Liver (tissue), 3 donors: ENCODE measurements at regions not wholly inside any gene's neighbourhood (a gene's known extent, or its start where the extent isn't known, plus 50 kb on each side); places are given as distances from the start of the nearest gene placed in this dataset.

Experiments
- CTCF ChIP-seq: fragments of 150-350 bp; IDR thresholded peaks from 2 replicates; pipeline ENCODE4 v1.5.1; 2017; ENCODE audit warnings: improper control_type of control experiment, low read depth, low read length; ENCODE audit not compliant: missing input control
- MAX ChIP-seq: IDR thresholded peaks from 2 replicates; pipeline ENCODE4 v1.6.1; 2016; ENCODE audit warnings: antibody characterized with exemption
- TAF1 ChIP-seq: conservative IDR thresholded peaks from 2 replicates; pipeline ENCODE4 v1.6.1; 2016; ENCODE audit warnings: antibody characterized with exemption, mild to moderate bottlenecking
- ZBTB33 ChIP-seq: IDR thresholded peaks from 2 replicates; pipeline ENCODE4 v1.6.1; 2016; ENCODE audit warnings: antibody characterized with exemption
- donor health status: healthy.
- donor health status: healthy.

GRCh38 chr9:99466104-99466503 lies 244.0 kb downstream of the SEC61B start:
- TF ChIP-seq CTCF = no peak
- TF ChIP-seq ZBTB33 = no peak
- TF ChIP-seq MAX = no peak
- no peak for TF ChIP-seq TAF1
